K562 (cell line): ENCODE measurements at regions not wholly inside any gene's neighbourhood (a gene's known extent, or its start where the extent isn't known, plus 50 kb on each side); places are given as distances from the start of the nearest gene placed in this dataset.

Source experiments
- ATAC-seq: fragments of 200-7000 bp; cut with Tn5 transposase; 3 replicates; pipeline ENCODE4 v1.9.1; 2020; ENCODE audit warnings: moderate library complexity
- BruUV-seq: library from RNA; stranded (reverse); fragments of 400-500 nt; replicated peaks from 2 replicates; lab custom pipeline; 2021; lab: Mats Ljungman, UMichigan
- CTCF ChIA-PET: fragments of 300-600 bp; formaldehyde crosslinking; extraction: SDS; loops from one replicate; lab custom pipeline; 2021; ENCODE audit warnings: low intra/inter-chr PET ratio; lab: Yijun Ruan, JAX
- POLR2A ChIA-PET: fragments of 300-600, 350-650 bp; sonication (Branson Sonifier 250); formaldehyde crosslinking; extraction: SDS; loops from one replicate; lab custom pipeline; 2021; ENCODE audit warnings: antibody characterized with exemption, inconsistent platforms; lab: Yijun Ruan, JAX
- DNase-seq, 4 experiments: peaks; one replicate each; pipeline versions ENCODE4 v3.0.0 to v3.0.0-alpha.2; 2011 to 2018; ENCODE audit warnings: low spot score in 3 of 4, mixed read lengths in 3 of 4; ENCODE audit errors: extremely low read depth in 1 of 4
- FAIRE-seq: peaks from 2 replicates; lab custom pipeline; 2011; peaks lifted over from hg19 to GRCh38; lab: Jason Lieb, UNC
- H2AFZ ChIP-seq: 2 replicates; pipeline ENCODE4 v1.6.0; 2011; ENCODE audit warnings: low read depth, low read length, control low read depth, inconsistent platforms
- H3K27ac ChIP-seq: fragments of 200-600 bp; 3 replicates; pipeline ENCODE4 v1.8.0; 2011; ENCODE audit warnings: low read depth, mild to moderate bottlenecking, control low read depth, inconsistent platforms, low read length, moderate library complexity, mixed read lengths; ENCODE audit errors: extremely low read depth
- H3K27me3 ChIP-seq, 2 experiments: fragments of 300-600 bp in 1 of 2; 2 replicates in 1 of 2; 3 replicates in 1 of 2; pipeline versions ENCODE4 v1.6.0 to v1.8.0; 2011; ENCODE audit warnings: inconsistent platforms in 2 of 2, low read length in 2 of 2, mild to moderate bottlenecking in 1 of 2, mixed read lengths in 1 of 2, moderate library complexity in 1 of 2; ENCODE audit not compliant: control insufficient read depth in 2 of 2, insufficient read depth in 2 of 2
- H3K36me3 ChIP-seq: fragments of 300-600 bp; 3 replicates; pipeline ENCODE4 v1.8.0; 2011; ENCODE audit warnings: mild to moderate bottlenecking, low read length, inconsistent platforms; ENCODE audit not compliant: control insufficient read depth, insufficient read depth
- H3K4me1 ChIP-seq, 2 experiments: fragments of 200-600 bp in 1 of 2; replicated peaks in 1 of 2; 2 replicates in 1 of 2; 3 replicates in 1 of 2; pipeline versions ENCODE4 v1.5.1 to v1.8.0; 2011; ENCODE audit warnings: inconsistent platforms in 2 of 2, low read length in 2 of 2, mild to moderate bottlenecking in 1 of 2, mixed read lengths in 1 of 2, moderate library complexity in 1 of 2; ENCODE audit not compliant: control insufficient read depth in 2 of 2, insufficient read depth in 2 of 2
- H3K4me2 ChIP-seq: 2 replicates; pipeline ENCODE4 v1.6.1; 2011; ENCODE audit warnings: low read length, control low read depth, inconsistent platforms, mixed read lengths; ENCODE audit not compliant: insufficient read depth
- H3K4me3 ChIP-seq: fragments of 200-600 bp; sonication (generic), shearing (Covaris generic); 2 replicates; pipeline ENCODE4 v1.5.1; 2016; ENCODE audit warnings: control low read depth, inconsistent platforms
- H3K79me2 ChIP-seq: fragments of 200-600 bp; 3 replicates; pipeline ENCODE4 v1.8.0; 2011; ENCODE audit warnings: low read length, inconsistent platforms; ENCODE audit not compliant: control insufficient read depth, insufficient read depth
- H3K9ac ChIP-seq, 2 experiments: 2 replicates each; pipeline versions ENCODE4 v1.6.0 to v1.6.1; 2011; ENCODE audit warnings: low read depth in 2 of 2, low read length in 2 of 2, control low read depth in 1 of 2, inconsistent platforms in 1 of 2, mild to moderate bottlenecking in 1 of 2, mixed read lengths in 1 of 2; ENCODE audit not compliant: insufficient read depth in 1 of 2
- H3K9me1 ChIP-seq: one replicate; pipeline ENCODE4 v1.6.0; 2011; ENCODE audit warnings: inconsistent platforms, mild to moderate bottlenecking, low read length, moderate library complexity; ENCODE audit not compliant: control insufficient read depth, insufficient read depth
- H3K9me3 ChIP-seq: replicated peaks from 2 replicates; pipeline ENCODE4 v1.5.1; 2011; ENCODE audit warnings: low read depth, low read length, inconsistent platforms; ENCODE audit not compliant: control insufficient read depth, insufficient read depth
- H4K20me1 ChIP-seq: replicated peaks from 2 replicates; pipeline ENCODE4 v1.6.1; 2011; ENCODE audit warnings: low read length, inconsistent platforms, mixed read lengths; ENCODE audit not compliant: control insufficient read depth, insufficient read depth
- ASH1L ChIP-seq: fragments of 450-650 bp; IDR thresholded peaks from 2 replicates; pipeline ENCODE4 v1.6.1; 2018; ENCODE audit warnings: borderline replicate concordance, mild to moderate bottlenecking, low read depth; ENCODE audit not compliant: partially characterized antibody
- PRPF4 ChIP-seq: fragments of 200-400 bp; formaldehyde crosslinking; IDR thresholded peaks from one replicate; pipeline ENCODE4 v1.6.1; 2017; ENCODE audit warnings: low read length, low read depth, mild to moderate bottlenecking; ENCODE audit not compliant: insufficient read depth, poor library complexity, severe bottlenecking
- RFX1 ChIP-seq: fragments of 450-650 bp; IDR thresholded peaks from 2 replicates; pipeline ENCODE4 v1.6.1; 2016; ENCODE audit warnings: mild to moderate bottlenecking, moderate library complexity
- ZBTB17 ChIP-seq: fragments of 450-650 bp; formaldehyde crosslinking; IDR thresholded peaks from 2 replicates; pipeline ENCODE4 v1.4.0; 2020; ENCODE audit warnings: mild to moderate bottlenecking
- ZFP1 ChIP-seq: fragments of 450-650 bp; formaldehyde crosslinking; IDR thresholded peaks from 2 replicates; pipeline ENCODE4 v1.4.0; 2020; ENCODE audit warnings: mild to moderate bottlenecking, mixed read lengths
- ZNF551 ChIP-seq: fragments of 250-450 bp; sonication (Bioruptor Pico); IDR thresholded peaks from 2 replicates; pipeline ENCODE4 v1.5.0; 2021; ENCODE audit warnings: mild to moderate bottlenecking, moderate library complexity
- ZSCAN32 ChIP-seq: fragments of 450-650 bp; formaldehyde crosslinking; IDR thresholded peaks from 2 replicates; pipeline ENCODE4 v1.4.0; 2020; ENCODE audit warnings: mild to moderate bottlenecking, moderate library complexity
- WGBS: fragments of 100-300 bp; shearing (Covaris generic); methylation state at CpG from one replicate; pipeline ENCODE4 v1.1.6; 2016; ENCODE audit warnings: low coverage, mixed read lengths; ENCODE audit not compliant: insufficient coverage; ENCODE audit errors: missing lambda C conversion rate; 5-methylcytosine and 5-hydroxymethylcytosine counted together
- in situ Hi-C: fragments of 300-500 bp; cut with MboI; formaldehyde crosslinking; loops from 4 replicates; pipeline ENCODE4 v1.15.0; 2018; ENCODE audit warnings: inconsistent platforms, mixed read lengths
- intact Hi-C: fragments of 100-400 bp; cut with micrococcal nuclease; formaldehyde crosslinking; loops from 2 replicates; pipeline ENCODE4 v1.14.2; 2022
- TF ChIP-seq, protein P1 (sequence below): IDR thresholded peaks from 2 replicates; pipeline ENCODE4 v1.6.1; 2014; ENCODE audit warnings: antibody characterized with exemption

DNA sequence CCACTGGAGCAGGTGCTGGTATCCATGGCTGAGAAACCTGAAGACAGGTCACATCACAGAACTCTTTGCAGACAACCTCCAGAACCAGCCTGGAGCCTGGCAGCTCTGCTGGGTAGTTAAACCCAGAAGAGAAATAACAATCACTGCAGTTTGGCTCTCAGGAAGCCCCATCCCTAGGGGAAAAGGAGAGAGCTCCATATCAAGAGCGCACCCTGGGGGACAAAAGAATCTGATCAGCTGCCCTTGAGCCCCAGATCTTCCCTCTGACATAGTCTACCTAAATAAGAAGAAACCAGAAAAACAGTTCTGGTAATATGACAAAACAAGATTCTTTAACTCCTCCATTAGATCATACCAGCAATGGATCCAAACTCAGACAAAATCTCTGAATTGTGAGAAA lies 823.2 kb upstream of the FRG1 start:
- Histone ChIP-seq H2AFZ (no peak overlapping the region), H4K20me1 (no peaks in the 10 kb centered on the region), H3K4me3 (no peak overlapping the region), H3K9me1 (no peaks in the 10 kb centered on the region), H3K9me3 (no peaks in the 10 kb centered on the region; the same call in 1 of the 2 replicates), H3K79me2 (no peaks in the 10 kb centered on the region), H3K4me2 (no peak overlapping the region), H3K27me3 (no peaks in the 10 kb centered on the region), H3K36me3 (no peaks in the 10 kb centered on the region), H3K27ac (no peak overlapping the region), H3K9ac (no peak overlapping the region), H3K4me1 (no peaks in the 10 kb centered on the region)
- ATAC-seq = no peak
- CTCF ChIA-PET = no interaction called here
- 0% methylated on average over 1 of the region's 1 CpG for WGBS
- no peak for DNase-seq
- in situ Hi-C loops = no loop called here
- BruUV-seq = no TSS peak
- no peak for TF ChIP-seq ZNF551 (CRISPR knock-in tag)
- no peak for TF ChIP-seq RFX1
- TF ChIP-seq, protein P1, sequence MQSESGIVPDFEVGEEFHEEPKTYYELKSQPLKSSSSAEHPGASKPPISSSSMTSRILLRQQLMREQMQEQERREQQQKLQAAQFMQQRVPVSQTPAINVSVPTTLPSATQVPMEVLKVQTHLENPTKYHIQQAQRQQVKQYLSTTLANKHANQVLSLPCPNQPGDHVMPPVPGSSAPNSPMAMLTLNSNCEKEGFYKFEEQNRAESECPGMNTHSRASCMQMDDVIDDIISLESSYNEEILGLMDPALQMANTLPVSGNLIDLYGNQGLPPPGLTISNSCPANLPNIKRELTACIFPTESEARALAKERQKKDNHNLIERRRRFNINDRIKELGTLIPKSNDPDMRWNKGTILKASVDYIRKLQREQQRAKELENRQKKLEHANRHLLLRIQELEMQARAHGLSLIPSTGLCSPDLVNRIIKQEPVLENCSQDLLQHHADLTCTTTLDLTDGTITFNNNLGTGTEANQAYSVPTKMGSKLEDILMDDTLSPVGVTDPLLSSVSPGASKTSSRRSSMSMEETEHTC = no peak
- no peak for TF ChIP-seq ASH1L
- TF ChIP-seq ZBTB17 (CRISPR knock-in tag) = no peak
- no peak for TF ChIP-seq PRPF4
- TF ChIP-seq ZSCAN32 (CRISPR knock-in tag) = no peak
- TF ChIP-seq ZFP1 (CRISPR knock-in tag) = no peak
- POLR2A ChIA-PET = interaction anchor here (0.7 kb wide), 1 partner anchor 527 kb away, joined by 3 read pairs; no protein-coding TSS in a partner anchor
- intact Hi-C loops = no loop called here
- no peak for FAIRE-seq
